OCI-LY3 (cell line): ENCODE measurements at regions not wholly inside any gene's neighbourhood (a gene's known extent, or its start where the extent isn't known, plus 50 kb on each side); places are given as distances from the start of the nearest gene placed in this dataset.

Experiments used
- H2AFZ ChIP-seq: fragments of 200-600, 300-600 bp; shearing (Covaris generic); 2 replicates; pipeline ENCODE4 v1.6.0; 2014; ENCODE audit warnings: antibody characterized with exemption, low read depth, low read length
- H3K27ac ChIP-seq: fragments of 200-600, 300-600 bp; sonication (generic); 2 replicates; pipeline ENCODE4 v1.5.1; 2014; ENCODE audit warnings: mild to moderate bottlenecking, low read length, moderate library complexity, mixed read lengths
- H3K27me3 ChIP-seq: fragments of 200-600, 300-600 bp; sonication (generic); 2 replicates; pipeline ENCODE4 v1.6.1; 2014; ENCODE audit warnings: low read depth, low read length, mixed read lengths
- H3K36me3 ChIP-seq: fragments of 200-600, 300-600 bp; sonication (generic); replicated peaks from 2 replicates; pipeline ENCODE3; 2014; ENCODE audit warnings: low read depth, low read length, mixed read lengths
- H3K4me1 ChIP-seq: fragments of 300-600, 200-600 bp; sonication (generic); 2 replicates; pipeline ENCODE4 v1.6.1; 2014; ENCODE audit warnings: low read length, mixed read lengths
- H3K4me2 ChIP-seq: fragments of 200-600, 300-600 bp; sonication (generic); 2 replicates; pipeline ENCODE4 v1.6.1; 2014; ENCODE audit warnings: low read length, mixed read lengths
- H3K4me3 ChIP-seq: fragments of 300-600, 200-600 bp; sonication (generic); 2 replicates; pipeline ENCODE4 v1.5.1; 2014; ENCODE audit warnings: antibody characterized with exemption, mild to moderate bottlenecking, low read length, moderate library complexity
- H3K79me2 ChIP-seq: fragments of 300-600, 200-600 bp; shearing (Covaris generic); 2 replicates; pipeline ENCODE4 v1.6.1; 2014; ENCODE audit warnings: mild to moderate bottlenecking, low read length, mixed read lengths
- H3K9ac ChIP-seq: fragments of 300-600, 200-600 bp; shearing (Covaris generic); 2 replicates; pipeline ENCODE4 v1.6.0; 2014; ENCODE audit warnings: mild to moderate bottlenecking, low read length, moderate library complexity
- H3K9me3 ChIP-seq: fragments of 200-600, 300-600 bp; shearing (Covaris generic); 2 replicates; pipeline ENCODE4 v1.6.1; 2014; ENCODE audit warnings: low read length, mixed read lengths; ENCODE audit not compliant: insufficient read depth
- H4K20me1 ChIP-seq: fragments of 200-600, 300-600 bp; sonication (generic); 2 replicates; pipeline ENCODE4 v1.6.1; 2016; ENCODE audit warnings: low read length, mixed read lengths; ENCODE audit not compliant: insufficient read depth
- CTCF ChIP-seq: fragments of 200-600, 300-600 bp; sonication (generic); IDR thresholded peaks from 2 replicates; pipeline ENCODE4 v1.5.1; 2014; ENCODE audit warnings: antibody characterized with exemption, low read length, low read depth
- EZH2phosphoT487 ChIP-seq: fragments of 200-600 bp; shearing (Covaris generic); IDR thresholded peaks from 2 replicates; pipeline ENCODE4 v1.6.1; 2018; ENCODE audit warnings: antibody characterized with exemption, mixed run types, low read depth

DNA sequence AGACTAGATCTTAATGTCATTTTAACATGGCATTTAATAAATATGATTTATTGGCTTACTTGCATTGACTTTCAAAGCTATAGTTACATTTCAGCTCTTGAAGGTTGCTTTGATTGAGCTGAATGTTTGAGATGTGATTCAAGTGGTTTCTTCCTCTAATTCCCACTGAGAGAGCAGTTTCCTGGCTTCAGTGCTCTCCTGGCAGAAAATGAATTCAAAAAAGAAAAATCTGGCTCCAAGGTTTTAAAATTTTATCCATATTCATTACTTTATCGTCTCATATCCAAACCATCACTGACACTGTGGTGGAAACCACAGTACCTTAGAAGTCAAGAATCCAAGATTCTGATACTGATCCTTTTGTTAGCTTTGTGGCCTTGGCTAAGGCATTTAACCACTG is 263.1 kb upstream of the HSF2 start:
- no peaks in the 10 kb centered on the region for H3K9me3 ChIP-seq
- H3K27ac ChIP-seq: no peak overlapping the region
- H3K9ac ChIP-seq: no peak overlapping the region
- H3K4me3 ChIP-seq: no peak overlapping the region
- no peaks in the 10 kb centered on the region for H3K36me3 ChIP-seq
- no peaks in the 10 kb centered on the region for H3K27me3 ChIP-seq
- H3K79me2 ChIP-seq: no peaks in the 10 kb centered on the region
- TF ChIP-seq CTCF: no peak
- no peak for TF ChIP-seq EZH2phosphoT487
- no peaks in the 10 kb centered on the region for H3K4me1 ChIP-seq
- no peak overlapping the region for H2AFZ ChIP-seq
- no peaks in the 10 kb centered on the region for H4K20me1 ChIP-seq
- H3K4me2 ChIP-seq: no peak overlapping the region

DNA sequence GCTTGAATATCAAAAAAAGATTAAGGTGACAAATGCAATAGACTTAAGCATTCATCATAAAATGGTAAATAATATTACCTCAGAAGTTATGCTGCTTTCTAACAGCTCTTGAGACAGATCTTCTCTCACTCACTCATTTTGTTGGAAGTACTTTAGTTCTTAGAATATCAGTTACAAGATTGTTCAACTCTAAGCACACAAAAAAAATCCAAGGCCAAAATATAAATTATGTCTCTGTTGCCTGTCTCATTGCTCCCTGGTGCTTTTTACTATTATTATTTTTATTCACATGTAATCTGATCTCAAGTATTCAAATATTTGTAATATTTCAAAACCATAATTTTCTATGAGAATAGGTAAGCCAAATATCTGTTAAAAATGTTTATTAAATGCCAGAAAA is 259.4 kb upstream of the HSF2 start:
- no peaks in the 10 kb centered on the region for H3K79me2 ChIP-seq
- H3K9ac ChIP-seq: no peak overlapping the region
- no peaks in the 10 kb centered on the region for H3K27me3 ChIP-seq
- H3K9me3 ChIP-seq: no peaks in the 10 kb centered on the region
- no peak overlapping the region for H3K4me3 ChIP-seq
- no peaks in the 10 kb centered on the region for H3K4me1 ChIP-seq
- TF ChIP-seq EZH2phosphoT487: no peak
- no peak for TF ChIP-seq CTCF
- H3K4me2 ChIP-seq: no peak overlapping the region
- H3K27ac ChIP-seq: no peak overlapping the region
- no peak overlapping the region for H2AFZ ChIP-seq
- no peaks in the 10 kb centered on the region for H3K36me3 ChIP-seq
- H4K20me1 ChIP-seq: no peaks in the 10 kb centered on the region

GRCh38 chr6:122141246-122141645 is 258.2 kb upstream of the HSF2 start:
- Histone ChIP-seq H3K4me2 (no peak overlapping the region), H4K20me1 (no peaks in the 10 kb centered on the region), H3K4me3 (no peak overlapping the region), H3K79me2 (no peaks in the 10 kb centered on the region), H3K9me3 (no peaks in the 10 kb centered on the region), H3K36me3 (no peaks in the 10 kb centered on the region), H3K27ac (no peak overlapping the region), H3K9ac (no peak overlapping the region), H3K27me3 (no peaks in the 10 kb centered on the region), H3K4me1 (no peaks in the 10 kb centered on the region), H2AFZ (no peak overlapping the region)
- no peak for TF ChIP-seq CTCF
- TF ChIP-seq EZH2phosphoT487: no peak

DNA sequence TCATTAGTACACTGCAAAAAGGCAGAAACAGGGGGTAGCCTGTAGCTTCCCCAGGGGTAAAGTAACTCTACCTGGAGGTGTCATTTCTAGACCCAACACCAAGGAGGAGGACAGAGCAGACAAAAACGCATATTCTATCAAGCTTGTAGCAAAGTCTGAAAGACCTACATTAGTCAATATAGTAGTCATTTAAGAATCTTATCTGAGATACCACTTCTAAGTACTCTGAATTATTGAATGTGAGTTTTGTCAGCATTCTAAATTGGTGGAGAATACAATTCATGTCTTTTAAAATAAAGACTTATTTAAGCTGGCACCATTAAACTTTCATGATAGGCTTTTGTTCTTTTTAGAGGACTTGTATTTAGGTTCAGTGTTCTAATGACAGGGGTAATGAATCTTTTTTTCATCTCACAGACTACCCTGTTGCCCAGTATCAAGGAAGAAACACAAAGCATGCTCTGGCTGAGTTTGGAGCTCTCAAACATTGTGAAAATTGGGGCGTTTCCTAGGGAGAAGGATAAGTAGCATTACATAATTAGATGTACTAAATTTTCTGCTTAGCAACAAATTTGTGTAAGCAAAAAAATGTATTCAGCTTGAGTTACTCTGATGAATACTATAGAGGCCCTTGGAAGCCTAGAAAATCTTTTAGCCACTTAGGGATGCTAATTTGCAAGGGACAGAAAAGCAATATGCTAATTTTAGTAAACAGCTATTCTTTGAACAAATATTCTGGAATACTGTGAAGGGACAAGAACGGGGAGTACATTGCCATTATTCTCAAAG is 255.4 kb upstream of the HSF2 start:
- Histone ChIP-seq H3K4me2 (no peak overlapping the region), H3K36me3 (no peaks in the 10 kb centered on the region)

More for the DNA sequence above, 255.4 kb upstream of the HSF2 start:
- Histone ChIP-seq H3K9me3 (no peaks in the 10 kb centered on the region), H3K4me3 (no peak overlapping the region), H4K20me1 (no peaks in the 10 kb centered on the region), H3K4me1 (no peaks in the 10 kb centered on the region), H3K27me3 (no peaks in the 10 kb centered on the region), H3K9ac (no peak overlapping the region), H3K27ac (no peak overlapping the region), H2AFZ (no peak overlapping the region), H3K79me2 (no peaks in the 10 kb centered on the region)
- TF ChIP-seq EZH2phosphoT487 (no peak), CTCF (no peak)
